Suprapubic skin (tissue), 4 donors: ENCODE measurements at regions not wholly inside any gene's neighbourhood (a gene's known extent, or its start where the extent isn't known, plus 50 kb on each side); places are given as distances from the start of the nearest gene placed in this dataset.

Source experiments
- DNase-seq, 2 donors: peaks; one replicate each; pipeline ENCODE4 v3.0.0-alpha.2; 2019; ENCODE audit warnings: low spot score in 2 of 2
- H3K27ac ChIP-seq: fragments of 200-600 bp; sonication (generic); one replicate; pipeline ENCODE4 v1.5.1; 2019
- H3K27me3 ChIP-seq: fragments of 200-600 bp; sonication (generic); one replicate; pipeline ENCODE4 v1.5.1; 2019
- H3K36me3 ChIP-seq: fragments of 200-600 bp; sonication (generic); one replicate; pipeline ENCODE4 v1.5.1; 2019
- H3K4me1 ChIP-seq: fragments of 200-600 bp; sonication (generic); one replicate; pipeline ENCODE4 v1.5.1; 2019
- H3K4me3 ChIP-seq: fragments of 200-600 bp; sonication (generic); one replicate; pipeline ENCODE4 v1.5.1; 2019; ENCODE audit warnings: mild to moderate bottlenecking
- H3K9me3 ChIP-seq: fragments of 200-600 bp; sonication (generic); one replicate; pipeline ENCODE4 v1.5.1; 2019
- EP300 ChIP-seq: sonication (generic); formaldehyde crosslinking; IDR thresholded peaks from one replicate; pipeline ENCODE4 v1.6.1; 2017; ENCODE audit warnings: antibody characterized with exemption
- POLR2A ChIP-seq, 2 donors: fragments of 450-650 bp; IDR thresholded peaks; one replicate each; pipeline ENCODE4 v1.6.1; 2017; ENCODE audit warnings: antibody characterized with exemption in 2 of 2, mild to moderate bottlenecking in 2 of 2, moderate library complexity in 2 of 2
- POLR2AphosphoS5 ChIP-seq, 3 donors: sonication (generic); formaldehyde crosslinking; IDR thresholded peaks; one replicate each; pipeline ENCODE4 v1.6.1; 2017; ENCODE audit warnings: antibody characterized with exemption in 3 of 3
- WGBS: methylation state at CpG from one replicate; pipeline ENCODE4 v1.1.5; 2018; 5-methylcytosine and 5-hydroxymethylcytosine counted together
- TF ChIP-seq, protein P1 (sequence below), 2 donors: fragments of 200-600 bp in 1 of 2; fragments of 450-650 bp in 1 of 2; sonication (generic) in 1 of 2; IDR thresholded peaks; one replicate each; pipeline ENCODE4 v1.5.1; 2016 to 2019; ENCODE audit warnings: antibody characterized with exemption in 2 of 2, mild to moderate bottlenecking in 1 of 2, moderate library complexity in 1 of 2

DNA sequence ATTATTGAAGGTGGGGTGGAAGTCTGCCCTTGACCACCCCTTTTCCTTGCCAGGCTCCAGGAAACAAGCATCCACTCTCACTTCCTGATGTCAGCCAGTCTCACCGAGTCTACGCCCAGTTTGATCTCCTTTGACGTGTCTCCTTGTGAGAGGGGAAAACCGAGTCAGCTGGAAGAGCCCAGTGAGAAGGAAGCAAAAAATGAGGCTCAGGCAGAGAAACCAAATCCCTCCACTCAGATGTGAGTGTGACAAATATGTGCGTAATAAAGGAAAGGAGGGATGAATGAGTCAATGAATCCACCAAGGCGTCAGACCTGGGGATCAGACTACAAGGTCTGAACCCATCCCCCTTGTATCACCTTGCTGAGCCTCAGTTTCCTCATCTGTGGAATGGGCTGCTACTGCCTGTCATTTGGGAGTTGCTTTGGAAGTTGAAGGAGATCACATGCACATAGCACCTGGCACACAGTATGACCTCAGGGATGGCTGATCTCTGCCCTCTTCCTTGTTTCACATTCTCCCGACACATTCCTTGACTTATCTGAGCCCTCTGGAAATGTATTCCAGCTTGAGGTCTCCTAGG, 61.3 kb upstream of the XPA start:
- no peaks in the 10 kb centered on the region for H3K36me3 ChIP-seq
- H3K27me3 ChIP-seq = peaks cover 27% of the 10 kb centered on the region
- WGBS = 66% methylated on average over 7 of the region's 7 CpGs
- H3K9me3 ChIP-seq = no peaks in the 10 kb centered on the region
- no peak for DNase-seq
- H3K27ac ChIP-seq = no peak overlapping the region
- no peaks in the 10 kb centered on the region for H3K4me1 ChIP-seq
- no peak overlapping the region for H3K4me3 ChIP-seq
- TF ChIP-seq EP300 = no peak

DNA sequence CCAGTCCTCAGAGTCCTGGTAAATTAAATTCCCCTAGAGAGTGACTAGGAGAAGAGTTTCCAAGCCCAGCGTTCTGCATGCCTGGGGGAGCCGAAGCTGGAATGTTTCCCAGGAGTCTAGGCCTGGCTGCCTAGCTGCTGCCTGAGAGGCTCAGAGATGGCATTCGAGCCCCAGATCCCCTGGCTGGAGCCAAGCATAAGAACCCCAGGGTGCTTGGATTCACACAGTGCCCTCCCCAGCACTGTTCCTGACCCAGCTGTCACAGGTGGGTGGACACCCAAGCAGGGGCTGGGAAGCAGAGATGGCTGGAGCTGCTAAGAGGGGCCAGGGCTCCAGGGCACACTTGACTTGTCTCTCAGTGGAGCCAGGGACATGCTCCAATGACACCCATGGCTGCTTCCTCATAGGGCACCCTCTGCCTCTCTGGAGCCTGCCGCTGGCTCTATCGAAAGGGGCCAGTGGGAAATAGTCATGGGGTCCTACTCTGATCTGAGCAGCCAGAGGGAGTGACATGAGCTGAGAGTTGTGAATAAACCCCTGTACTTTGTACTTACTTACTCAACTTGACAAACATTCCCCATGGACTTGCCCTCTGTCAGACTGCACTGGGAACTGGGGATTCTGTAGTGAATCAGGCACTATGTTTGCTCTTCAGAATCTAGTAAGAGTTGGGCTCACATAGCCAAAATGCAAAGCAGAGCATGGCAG, 62.6 kb upstream of the XPA start:
- Histone ChIP-seq H3K27me3 (peaks cover 27% of the 10 kb centered on the region), H3K27ac (no peak overlapping the region), H3K36me3 (no peaks in the 10 kb centered on the region), H3K4me1 (no peaks in the 10 kb centered on the region), H3K9me3 (no peaks in the 10 kb centered on the region), H3K4me3 (no peak overlapping the region)
- no peak for TF ChIP-seq POLR2AphosphoS5 (IDR thresholded peaks at IDR 0.05)
- TF ChIP-seq POLR2A (IDR thresholded peaks at IDR 0.05) = no peak
- no peak for TF ChIP-seq EP300
- TF ChIP-seq, protein P1, sequence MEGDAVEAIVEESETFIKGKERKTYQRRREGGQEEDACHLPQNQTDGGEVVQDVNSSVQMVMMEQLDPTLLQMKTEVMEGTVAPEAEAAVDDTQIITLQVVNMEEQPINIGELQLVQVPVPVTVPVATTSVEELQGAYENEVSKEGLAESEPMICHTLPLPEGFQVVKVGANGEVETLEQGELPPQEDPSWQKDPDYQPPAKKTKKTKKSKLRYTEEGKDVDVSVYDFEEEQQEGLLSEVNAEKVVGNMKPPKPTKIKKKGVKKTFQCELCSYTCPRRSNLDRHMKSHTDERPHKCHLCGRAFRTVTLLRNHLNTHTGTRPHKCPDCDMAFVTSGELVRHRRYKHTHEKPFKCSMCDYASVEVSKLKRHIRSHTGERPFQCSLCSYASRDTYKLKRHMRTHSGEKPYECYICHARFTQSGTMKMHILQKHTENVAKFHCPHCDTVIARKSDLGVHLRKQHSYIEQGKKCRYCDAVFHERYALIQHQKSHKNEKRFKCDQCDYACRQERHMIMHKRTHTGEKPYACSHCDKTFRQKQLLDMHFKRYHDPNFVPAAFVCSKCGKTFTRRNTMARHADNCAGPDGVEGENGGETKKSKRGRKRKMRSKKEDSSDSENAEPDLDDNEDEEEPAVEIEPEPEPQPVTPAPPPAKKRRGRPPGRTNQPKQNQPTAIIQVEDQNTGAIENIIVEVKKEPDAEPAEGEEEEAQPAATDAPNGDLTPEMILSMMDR (IDR thresholded peaks at IDR 0.05) = no peak
- no peak for DNase-seq
- 57% methylated on average over 4 of the region's 5 CpGs for WGBS

DNA sequence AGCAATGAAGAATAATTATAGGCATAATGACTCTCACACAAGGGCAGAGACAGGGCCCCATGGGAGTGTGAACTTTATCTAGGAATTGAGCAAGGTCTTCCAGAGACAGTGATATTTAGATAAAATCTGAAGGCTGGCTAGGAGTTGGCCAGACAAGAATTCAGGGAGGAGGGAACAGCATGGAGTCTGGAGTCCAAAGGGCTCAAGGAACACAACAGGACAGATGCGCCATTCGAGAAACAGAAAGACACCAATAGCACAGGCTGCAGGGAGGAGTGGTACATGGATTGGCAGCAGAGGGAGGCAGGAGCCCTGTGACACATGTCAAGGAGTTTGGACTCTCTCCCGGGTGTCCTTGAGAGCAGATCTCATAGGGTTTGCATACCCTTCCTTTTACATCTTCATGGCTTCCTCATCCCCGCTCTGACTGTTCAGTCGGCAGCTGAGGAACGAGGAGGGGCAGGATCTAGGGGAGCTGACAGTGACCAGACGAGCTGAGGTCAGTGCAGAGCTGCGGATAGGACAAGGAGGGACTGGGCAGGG, 64.0 kb upstream of the XPA start:
- Histone ChIP-seq H3K36me3 (no peaks in the 10 kb centered on the region), H3K27ac (no peak overlapping the region), H3K4me1 (no peaks in the 10 kb centered on the region), H3K9me3 (no peaks in the 10 kb centered on the region), H3K27me3 (peaks cover 27% of the 10 kb centered on the region), H3K4me3 (no peak overlapping the region)
- no peak for DNase-seq
- WGBS = 76% methylated on average over 8 of the region's 8 CpGs
- TF ChIP-seq POLR2AphosphoS5 (IDR thresholded peaks at IDR 0.05) = no peak
- TF ChIP-seq EP300 = no peak

DNA sequence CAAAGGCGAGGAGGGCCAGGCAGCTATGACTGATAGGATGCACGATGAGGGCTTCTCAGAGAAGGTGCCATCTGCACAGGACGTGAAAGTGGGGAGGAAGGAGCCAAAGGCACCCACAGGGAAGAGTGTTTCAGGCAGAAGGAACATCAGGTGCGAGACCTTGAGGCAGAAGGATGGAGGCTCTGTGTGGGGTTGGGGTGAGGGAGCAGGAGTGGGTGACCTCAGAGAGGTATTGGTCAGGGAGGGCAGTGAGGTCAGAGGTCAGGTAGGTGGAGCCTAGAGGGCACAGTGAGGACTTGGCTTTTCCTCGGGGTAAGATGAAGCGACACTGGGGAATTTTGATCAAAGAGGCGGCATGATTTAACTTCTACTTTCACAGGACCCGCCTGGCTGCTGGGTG, 64.7 kb upstream of the XPA start:
- no peaks in the 10 kb centered on the region for H3K9me3 ChIP-seq
- peaks cover 27% of the 10 kb centered on the region for H3K27me3 ChIP-seq
- TF ChIP-seq EP300 (no peak), POLR2A (IDR thresholded peaks at IDR 0.05) (no peak), POLR2AphosphoS5 (IDR thresholded peaks at IDR 0.05) (no peak)
- TF ChIP-seq, protein P1 (IDR thresholded peaks at IDR 0.05) = no peak
- WGBS = 84% methylated on average over 8 of the region's 8 CpGs
- H3K27ac ChIP-seq = no peak overlapping the region
- no peak overlapping the region for H3K4me3 ChIP-seq
- H3K36me3 ChIP-seq = no peaks in the 10 kb centered on the region
- DNase-seq = no peak
- H3K4me1 ChIP-seq = no peaks in the 10 kb centered on the region

DNA sequence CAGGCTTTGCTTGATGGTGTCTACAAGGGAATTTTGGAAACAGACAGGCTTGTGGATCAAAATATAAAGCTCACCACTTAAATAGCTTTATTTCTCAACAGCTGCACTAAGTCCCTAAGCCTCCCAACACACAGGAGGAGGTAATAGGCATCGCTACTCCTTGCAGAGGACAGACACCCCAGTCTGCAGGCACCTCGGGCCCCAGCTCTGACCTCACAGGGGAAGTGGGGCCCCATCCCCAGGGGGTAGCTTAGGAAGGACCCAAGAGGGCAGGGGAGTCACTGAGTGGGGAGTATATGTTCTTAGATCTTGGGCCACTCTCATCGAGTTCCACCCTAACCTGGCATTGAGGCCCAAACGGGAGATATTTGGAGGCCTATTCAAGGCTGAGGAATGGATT, 66.7 kb upstream of the XPA start:
- H3K27ac ChIP-seq = no peak overlapping the region

DNA sequence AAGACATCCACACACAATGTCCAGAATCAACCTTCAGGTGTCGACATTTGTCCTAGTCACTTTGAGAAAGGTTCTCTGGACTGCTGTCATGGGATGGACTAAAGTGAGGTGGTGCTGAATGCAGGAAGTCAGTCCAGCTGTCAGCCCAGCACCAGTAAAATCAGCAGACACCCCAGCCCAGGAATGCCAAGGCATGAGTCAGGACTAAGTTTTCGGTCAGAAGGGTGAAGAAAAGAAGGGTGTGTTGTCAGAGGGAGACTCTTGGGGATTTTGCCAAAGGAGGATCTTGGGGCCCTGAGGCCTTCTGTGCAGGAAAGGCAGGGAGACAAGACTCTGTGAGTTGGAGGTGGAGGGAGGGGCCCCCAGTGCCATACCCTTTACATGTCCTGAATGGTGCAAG, 69.0 kb upstream of the XPA start:
- Histone ChIP-seq H3K4me1 (peaks cover 16% of the 10 kb centered on the region), H3K27me3 (peaks cover 19% of the 10 kb centered on the region), H3K36me3 (no peaks in the 10 kb centered on the region), H3K4me3 (no peak overlapping the region), H3K27ac (no peak overlapping the region), H3K9me3 (no peaks in the 10 kb centered on the region)
- WGBS = 81% methylated on average over 2 of the region's 2 CpGs
- TF ChIP-seq, protein P1 (IDR thresholded peaks at IDR 0.05) = no peak
- TF ChIP-seq POLR2A (IDR thresholded peaks at IDR 0.05) = no peak
- no peak for TF ChIP-seq EP300
- TF ChIP-seq POLR2AphosphoS5 (IDR thresholded peaks at IDR 0.05) = no peak
- no peak for DNase-seq

More for the DNA sequence above, 66.7 kb upstream of the XPA start:
- Histone ChIP-seq H3K27me3 (peaks cover 27% of the 10 kb centered on the region), H3K9me3 (no peaks in the 10 kb centered on the region), H3K4me1 (peaks cover 6% of the 10 kb centered on the region), H3K4me3 (no peak overlapping the region), H3K36me3 (no peaks in the 10 kb centered on the region)
- WGBS = 66% methylated on average over 2 of the region's 4 CpGs
- DNase-seq = no peak
- no peak for TF ChIP-seq POLR2A (IDR thresholded peaks at IDR 0.05)
- no peak for TF ChIP-seq EP300
- no peak for TF ChIP-seq POLR2AphosphoS5 (IDR thresholded peaks at IDR 0.05)
- TF ChIP-seq, protein P1 (IDR thresholded peaks at IDR 0.05) = no peak
